DND-41 (cell line): ENCODE measurements at regions not wholly inside any gene's neighbourhood (a gene's known extent, or its start where the extent isn't known, plus 50 kb on each side); places are given as distances from the start of the nearest gene placed in this dataset.

Source experiments
- ATAC-seq: fragments of 200-7000 bp; cut with Tn5 transposase; 3 replicates; pipeline ENCODE4 v1.9.1; 2021; ENCODE audit warnings: low read depth; ENCODE audit not compliant: insufficient read depth
- DNase-seq: peaks from one replicate; pipeline ENCODE4 v3.0.0-alpha.2; 2020
- H2AFZ ChIP-seq: 2 replicates; pipeline ENCODE4 v1.6.0; 2012; ENCODE audit warnings: low read depth, low read length
- H3K27ac ChIP-seq: 2 replicates; pipeline ENCODE4 v1.5.1; 2012; ENCODE audit warnings: low read length, inconsistent platforms
- H3K27me3 ChIP-seq: fragments of 200-600 bp; sonication (generic); 2 replicates; pipeline ENCODE4 v1.6.0; 2012; ENCODE audit warnings: low read length, mild to moderate bottlenecking, inconsistent platforms; ENCODE audit not compliant: insufficient read depth, poor library complexity
- H3K36me3 ChIP-seq: 2 replicates; pipeline ENCODE4 v1.5.1; 2012; ENCODE audit warnings: low read length, inconsistent platforms; ENCODE audit not compliant: insufficient read depth
- H3K4me1 ChIP-seq: 2 replicates; pipeline ENCODE4 v1.5.1; 2012; ENCODE audit warnings: mild to moderate bottlenecking, low read length; ENCODE audit not compliant: insufficient read depth
- H3K4me2 ChIP-seq: 2 replicates; pipeline ENCODE4 v1.6.0; 2012; ENCODE audit warnings: mild to moderate bottlenecking, moderate library complexity, low read length, inconsistent platforms; ENCODE audit not compliant: insufficient read depth
- H3K4me3 ChIP-seq, 2 experiments: fragments of 200-600 bp in 1 of 2; shearing (Covaris generic) in 1 of 2; 2 replicates each; pipeline ENCODE4 v1.5.1; 2012 to 2016; ENCODE audit warnings: inconsistent platforms in 2 of 2, low read length in 2 of 2, mild to moderate bottlenecking in 2 of 2, low read depth in 1 of 2, moderate library complexity in 1 of 2
- H3K79me2 ChIP-seq: 2 replicates; pipeline ENCODE4 v1.6.0; 2012; ENCODE audit warnings: low read length, inconsistent platforms; ENCODE audit not compliant: insufficient read depth
- H3K9ac ChIP-seq: 2 replicates; pipeline ENCODE4 v1.6.0; 2012; ENCODE audit warnings: low read depth, mild to moderate bottlenecking, inconsistent platforms, low read length, moderate library complexity
- H3K9me3 ChIP-seq: 2 replicates; pipeline ENCODE4 v1.5.1; 2012; ENCODE audit warnings: low read length, moderate library complexity, mild to moderate bottlenecking, inconsistent platforms; ENCODE audit not compliant: insufficient read depth, severe bottlenecking
- H4K20me1 ChIP-seq: 2 replicates; pipeline ENCODE4 v1.6.0; 2012; ENCODE audit warnings: low read length; ENCODE audit not compliant: insufficient read depth
- EZH2 ChIP-seq: IDR thresholded peaks from 3 replicates; pipeline ENCODE4 v1.6.1; 2012; ENCODE audit warnings: borderline replicate concordance, low read depth, mild to moderate bottlenecking, moderate library complexity, low read length, inconsistent platforms; ENCODE audit not compliant: severe bottlenecking
- TF ChIP-seq, protein P1 (sequence below): IDR thresholded peaks from 2 replicates; pipeline ENCODE4 v1.5.1; 2012; ENCODE audit warnings: borderline replicate concordance, low read length, moderate library complexity, mild to moderate bottlenecking; ENCODE audit not compliant: poor library complexity, severe bottlenecking; ENCODE audit errors: extremely low read depth

DNA sequence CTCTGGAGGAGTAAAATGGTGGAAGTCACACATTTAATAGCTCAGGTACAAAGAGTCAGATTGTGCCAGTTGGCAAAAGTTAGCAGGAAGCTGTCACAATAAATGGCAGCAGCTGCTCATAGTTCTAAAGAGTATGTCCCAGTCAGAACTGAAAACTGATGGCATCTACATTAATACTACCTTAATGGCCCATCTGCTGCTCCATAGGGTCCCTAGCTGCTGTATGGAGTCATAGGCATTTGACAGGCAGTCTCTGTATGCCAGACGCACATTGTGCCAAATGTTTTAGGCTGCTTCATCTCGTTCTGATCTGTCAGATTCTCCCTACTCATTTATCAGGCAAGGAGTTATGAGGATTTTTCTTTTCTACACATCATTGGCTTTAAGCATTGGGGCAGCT lies 515.8 kb upstream of the ARRDC3 start:
- Histone ChIP-seq H3K27me3 (no peaks in the 10 kb centered on the region), H4K20me1 (no peaks in the 10 kb centered on the region), H3K4me3 (no peak overlapping the region), H3K9me3 (no peaks in the 10 kb centered on the region), H3K9ac (no peak overlapping the region), H2AFZ (no peak overlapping the region), H3K36me3 (no peaks in the 10 kb centered on the region), H3K27ac (no peak overlapping the region), H3K79me2 (no peaks in the 10 kb centered on the region), H3K4me2 (no peak overlapping the region), H3K4me1 (no peaks in the 10 kb centered on the region)
- ATAC-seq, result no peak
- no peak for DNase-seq
- TF ChIP-seq EZH2, result no peak
- TF ChIP-seq, protein P1, sequence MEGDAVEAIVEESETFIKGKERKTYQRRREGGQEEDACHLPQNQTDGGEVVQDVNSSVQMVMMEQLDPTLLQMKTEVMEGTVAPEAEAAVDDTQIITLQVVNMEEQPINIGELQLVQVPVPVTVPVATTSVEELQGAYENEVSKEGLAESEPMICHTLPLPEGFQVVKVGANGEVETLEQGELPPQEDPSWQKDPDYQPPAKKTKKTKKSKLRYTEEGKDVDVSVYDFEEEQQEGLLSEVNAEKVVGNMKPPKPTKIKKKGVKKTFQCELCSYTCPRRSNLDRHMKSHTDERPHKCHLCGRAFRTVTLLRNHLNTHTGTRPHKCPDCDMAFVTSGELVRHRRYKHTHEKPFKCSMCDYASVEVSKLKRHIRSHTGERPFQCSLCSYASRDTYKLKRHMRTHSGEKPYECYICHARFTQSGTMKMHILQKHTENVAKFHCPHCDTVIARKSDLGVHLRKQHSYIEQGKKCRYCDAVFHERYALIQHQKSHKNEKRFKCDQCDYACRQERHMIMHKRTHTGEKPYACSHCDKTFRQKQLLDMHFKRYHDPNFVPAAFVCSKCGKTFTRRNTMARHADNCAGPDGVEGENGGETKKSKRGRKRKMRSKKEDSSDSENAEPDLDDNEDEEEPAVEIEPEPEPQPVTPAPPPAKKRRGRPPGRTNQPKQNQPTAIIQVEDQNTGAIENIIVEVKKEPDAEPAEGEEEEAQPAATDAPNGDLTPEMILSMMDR, result no peak

DNA sequence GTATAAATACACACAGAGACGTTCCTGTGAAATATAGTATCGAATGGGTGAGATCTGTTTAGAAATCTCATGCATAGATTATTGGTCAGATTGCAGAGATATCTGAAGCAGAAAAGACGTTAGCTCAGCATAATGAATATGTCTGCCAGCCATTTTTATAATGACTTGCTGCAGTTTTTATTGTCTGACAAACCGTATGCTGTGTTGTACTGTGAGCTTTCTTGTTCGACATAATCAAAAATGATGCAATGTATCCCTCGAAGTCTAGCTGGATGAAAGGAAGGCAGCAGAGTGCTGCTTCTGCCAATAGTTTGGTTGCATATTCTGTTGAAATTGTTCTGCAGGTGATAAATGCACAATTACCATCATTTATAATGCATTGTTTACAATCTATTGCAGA lies 514.9 kb upstream of the ARRDC3 start:
- Histone ChIP-seq H3K4me1 (no peaks in the 10 kb centered on the region), H3K4me3 (no peak overlapping the region), H3K27me3 (no peaks in the 10 kb centered on the region), H3K9me3 (no peaks in the 10 kb centered on the region), H4K20me1 (no peaks in the 10 kb centered on the region), H3K27ac (no peak overlapping the region), H3K79me2 (no peaks in the 10 kb centered on the region), H3K4me2 (no peak overlapping the region), H3K9ac (no peak overlapping the region), H3K36me3 (no peaks in the 10 kb centered on the region), H2AFZ (no peak overlapping the region)
- DNase-seq, result no peak
- no peak for ATAC-seq
- no peak for TF ChIP-seq EZH2

DNA sequence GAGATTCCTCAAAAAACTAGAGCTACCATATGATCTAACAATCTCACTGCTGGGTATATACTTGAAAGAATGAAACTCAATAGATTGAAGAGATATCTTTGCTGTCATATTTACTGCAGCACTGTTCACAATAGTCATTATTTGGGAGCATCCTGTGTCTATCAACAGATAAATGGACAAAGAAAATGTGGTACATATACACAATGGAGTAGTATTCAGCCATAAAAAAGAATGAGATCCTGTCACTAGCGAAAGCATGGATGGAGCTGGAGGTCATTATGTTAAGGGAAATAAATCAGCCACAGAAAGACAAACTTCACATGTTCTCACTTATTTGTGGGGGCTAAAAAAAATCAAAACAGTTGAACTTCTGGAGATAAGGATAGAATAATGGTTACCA lies 505.7 kb upstream of the ARRDC3 start:
- no peaks in the 10 kb centered on the region for H3K4me1 ChIP-seq
- H3K4me2 ChIP-seq, result no peak overlapping the region
- no peaks in the 10 kb centered on the region for H3K9me3 ChIP-seq
- H2AFZ ChIP-seq, result no peak overlapping the region
- H3K27me3 ChIP-seq, result no peaks in the 10 kb centered on the region
- H3K4me3 ChIP-seq, result no peak overlapping the region
- TF ChIP-seq, protein P1, result no peak
- TF ChIP-seq EZH2, result no peak
- ATAC-seq, result no peak
- H3K79me2 ChIP-seq, result no peaks in the 10 kb centered on the region
- no peak overlapping the region for H3K27ac ChIP-seq
- H3K9ac ChIP-seq, result no peak overlapping the region
- no peaks in the 10 kb centered on the region for H4K20me1 ChIP-seq
- DNase-seq, result no peak
- no peaks in the 10 kb centered on the region for H3K36me3 ChIP-seq

DNA sequence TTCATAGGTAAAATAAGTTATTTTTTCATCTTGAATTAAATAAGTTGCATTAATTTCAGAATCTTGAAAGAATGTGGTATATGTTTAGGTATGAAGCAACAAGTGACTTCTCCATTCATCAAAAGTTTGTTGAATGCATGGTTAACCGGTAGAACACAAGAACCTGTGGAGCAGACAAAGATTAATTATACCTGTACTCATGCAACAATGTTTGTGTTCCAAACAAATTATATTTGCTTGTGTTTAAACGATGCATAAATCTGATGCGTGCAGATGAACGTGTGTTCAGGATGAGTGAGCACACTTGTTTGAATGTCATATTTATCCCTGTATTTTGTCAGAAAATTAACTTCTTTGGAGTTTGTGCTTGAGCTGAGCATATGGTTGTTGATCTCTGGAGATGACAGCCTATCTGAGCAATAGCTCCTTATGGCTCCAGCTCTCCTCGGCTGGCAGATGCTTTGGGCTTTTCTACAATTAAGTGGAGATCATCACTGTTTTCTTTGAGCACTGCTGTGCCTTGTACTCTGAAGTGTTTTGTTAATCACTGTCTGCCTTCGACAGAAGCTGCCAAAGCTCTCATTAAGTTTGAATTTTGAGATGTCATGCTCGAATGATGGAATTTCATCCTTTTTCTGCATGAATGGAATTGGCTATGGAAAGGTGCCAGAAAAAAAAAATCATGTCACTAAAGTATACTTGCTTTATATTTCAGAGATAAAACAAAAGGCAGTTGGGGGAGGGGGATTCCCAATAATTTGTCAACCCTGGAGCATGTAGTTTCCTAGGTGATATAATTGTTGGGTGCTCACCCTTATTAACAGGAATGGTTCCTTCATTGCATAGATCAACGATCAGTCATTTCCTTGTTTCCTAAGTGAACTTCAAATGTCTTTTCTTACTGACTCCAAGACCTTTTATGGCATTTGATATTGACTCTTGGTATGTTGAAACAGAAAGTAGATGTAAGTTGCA lies 502.5 kb upstream of the ARRDC3 start:
- Histone ChIP-seq H3K4me2 (no peak overlapping the region), H3K27ac (no peak overlapping the region), H3K9ac (no peak overlapping the region), H3K36me3 (no peaks in the 10 kb centered on the region), H3K4me3 (no peak overlapping the region), H3K9me3 (no peaks in the 10 kb centered on the region), H3K27me3 (no peaks in the 10 kb centered on the region), H3K4me1 (no peaks in the 10 kb centered on the region), H2AFZ (no peak overlapping the region), H4K20me1 (no peaks in the 10 kb centered on the region), H3K79me2 (no peaks in the 10 kb centered on the region)
- DNase-seq (no peak), ATAC-seq (no peak)
- TF ChIP-seq, protein P1, result no peak
- TF ChIP-seq EZH2, result no peak
